ENCODE measurements at regions not wholly inside any gene's neighbourhood (a gene's known extent, or its start where the extent isn't known, plus 50 kb on each side); places are given as distances from the start of the nearest gene placed in this dataset.

GRCh38 chr9:90998573-90998972, 197.0 kb downstream of the SYK start:
- TF ChIP-seq CTCF (IDR thresholded peaks at IDR 0.05; ENCODE audit: borderline replicate concordance, extremely low read depth, low read length, poor library complexity, severe bottlenecking) (no peak), EZH2 (IDR thresholded peaks at IDR 0.05; ENCODE audit: borderline replicate concordance, low read depth, low read length, severe bottlenecking) (no peak)

All from DND-41 (cell line).